Mucosa of descending colon (tissue), 3 donors: ENCODE measurements at regions not wholly inside any gene's neighbourhood (a gene's known extent, or its start where the extent isn't known, plus 50 kb on each side); places are given as distances from the start of the nearest gene placed in this dataset.

Experiments used
- ATAC-seq: fragments of 200-7000 bp; cut with Tn5 transposase; one replicate; pipeline ENCODE4 v1.9.1; 2020; ENCODE audit warnings: mild to moderate bottlenecking, moderate library complexity
- DNase-seq, 3 donors: peaks; one replicate each; pipeline ENCODE4 v3.0.0-alpha.2; 2020
- H3K36me3 ChIP-seq: fragments of 200-600 bp; one replicate; pipeline ENCODE4 v1.8.0; 2021; ENCODE audit warnings: low read depth, mild to moderate bottlenecking
- H3K4me1 ChIP-seq: fragments of 200-600 bp; one replicate; pipeline ENCODE4 v1.8.0; 2021; ENCODE audit warnings: low read depth, mild to moderate bottlenecking
- H3K4me3 ChIP-seq: fragments of 200-600 bp; one replicate; pipeline ENCODE4 v1.8.0; 2021; ENCODE audit warnings: mild to moderate bottlenecking
- H3K9me3 ChIP-seq: fragments of 200-600 bp; one replicate; pipeline ENCODE4 v1.8.0; 2021; ENCODE audit warnings: mild to moderate bottlenecking
- CTCF ChIP-seq: fragments of 200-600 bp; IDR thresholded peaks from one replicate; pipeline ENCODE4 v1.8.0; 2022; ENCODE audit warnings: antibody characterized with exemption, mild to moderate bottlenecking
- intact Hi-C, 2 donors: fragments of 100-400 bp; cut with DNase I in 1 of 2; cut with micrococcal nuclease in 1 of 2; formaldehyde crosslinking; loops; one replicate each; pipeline versions ENCODE4 v1.11.0 to v1.11.1; 2022; cut with DNase I, micrococcal nuclease
- donor health status: DM: no; HTN: no; CAD: no; lungs with moderate emphysema.
- donor health status: DM: no; HTN: no; CAD: no.
- donor health status: DM: no; HTN: yes; CAD: no.

DNA sequence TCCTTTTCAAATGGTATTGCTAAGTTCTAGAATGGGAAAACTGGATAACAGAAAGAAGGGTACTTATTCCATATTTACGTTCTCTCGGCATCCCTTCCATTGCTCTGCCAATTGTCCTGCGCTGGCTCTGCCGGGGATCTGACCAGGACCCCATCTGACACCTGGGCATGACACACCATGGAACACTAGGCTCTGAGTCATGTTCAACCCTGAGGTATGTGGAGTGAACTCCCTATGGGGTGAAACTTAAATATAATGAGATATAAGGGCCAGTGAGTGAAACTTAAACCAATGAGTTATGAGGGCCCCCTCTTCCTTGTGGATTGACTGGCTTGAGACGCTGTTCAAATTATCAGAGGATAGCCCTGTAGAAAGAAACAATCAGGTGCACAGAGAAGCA is 55.1 kb upstream of the ZEB1 start:
- Histone ChIP-seq H3K9me3 (no peaks in the 10 kb centered on the region), H3K4me3 (no peak overlapping the region), H3K4me1 (no peaks in the 10 kb centered on the region), H3K36me3 (no peaks in the 10 kb centered on the region)
- intact Hi-C loops: no loop called here
- no peak for DNase-seq
- TF ChIP-seq CTCF: no peak
- ATAC-seq: no peak

DNA sequence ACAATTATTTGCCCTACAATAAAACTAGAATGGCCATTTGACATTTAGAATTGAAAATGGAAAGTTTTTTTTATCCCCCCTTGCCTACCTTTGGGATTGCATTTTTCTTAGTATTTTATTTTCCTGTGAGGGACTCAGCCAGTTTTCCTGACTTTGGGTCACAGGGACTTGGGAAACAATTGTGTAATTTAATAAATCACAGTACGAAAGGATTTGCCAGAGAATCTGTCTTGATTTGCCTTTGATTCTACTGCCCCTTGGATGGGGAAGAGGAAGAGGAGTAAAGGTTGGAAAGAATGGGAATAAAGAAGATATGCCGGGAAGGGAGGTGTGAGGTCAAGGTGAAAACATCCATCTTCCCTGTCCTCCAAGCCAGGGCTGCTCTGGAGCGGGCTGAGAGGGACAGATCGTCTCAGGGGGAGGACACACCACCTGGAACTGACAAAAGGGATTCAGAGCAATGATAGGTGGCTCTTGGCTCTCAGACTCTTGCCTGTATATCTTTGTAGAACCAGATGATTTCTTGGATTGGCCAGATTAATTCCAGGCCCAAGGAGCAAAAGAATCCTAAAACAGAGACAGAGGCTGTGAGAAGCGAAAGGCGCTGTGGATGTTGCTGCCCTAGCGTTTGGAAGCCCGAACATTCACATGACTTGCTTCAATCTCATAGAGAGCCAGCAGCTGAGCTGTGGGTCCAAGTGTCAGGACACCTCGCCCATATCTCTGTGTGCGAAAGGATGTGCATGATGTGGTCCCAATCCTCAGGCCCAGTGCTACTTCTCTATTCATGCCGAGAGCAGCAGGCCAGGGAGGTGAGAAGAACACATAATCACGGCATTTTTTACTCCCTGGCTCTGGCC is 50.3 kb upstream of the ZEB1 start:
- Histone ChIP-seq H3K36me3 (no peaks in the 10 kb centered on the region), H3K9me3 (no peaks in the 10 kb centered on the region), H3K4me3 (no peak overlapping the region), H3K4me1 (no peaks in the 10 kb centered on the region)
- intact Hi-C loops: no loop called here
- DNase-seq (no peak), ATAC-seq (no peak)
- TF ChIP-seq CTCF: no peak
